CD4-positive, alpha-beta T cell (primary cell): ENCODE measurements at regions not wholly inside any gene's neighbourhood (a gene's known extent, or its start where the extent isn't known, plus 50 kb on each side); places are given as distances from the start of the nearest gene placed in this dataset.

Experiments used
- ATAC-seq: fragments of 200-7000 bp; cut with Tn5 transposase; one replicate; pipeline ENCODE4 v1.10.0; 2022; ENCODE audit warnings: mild to moderate bottlenecking; ENCODE audit not compliant: poor library complexity
- CTCF ChIA-PET: fragments of 350-600 bp; sonication (Branson Sonifier 250); formaldehyde crosslinking; loops from one replicate; lab custom pipeline; 2021; ENCODE audit warnings: antibody characterized with exemption, inconsistent platforms; lab: Charles Lee
- POLR2A ChIA-PET: fragments of 350-600 bp; sonication (Branson Sonifier 250); formaldehyde crosslinking; loops from one replicate; lab custom pipeline; 2021; ENCODE audit warnings: antibody characterized with exemption, inconsistent platforms; lab: Charles Lee
- DNase-seq, 14 experiments: peaks; one replicate each; pipeline ENCODE4 v3.0.0-alpha.2; 2013 to 2020; ENCODE audit warnings: mixed read lengths in 2 of 14
- H3K27ac ChIP-seq, 2 donors: one replicate each; pipeline versions ENCODE4 v1.5.1 to v1.7.0; 2013; ENCODE audit warnings: low read length in 2 of 2, low read depth in 1 of 2, mild to moderate bottlenecking in 1 of 2
- H3K27me3 ChIP-seq, 2 experiments: 1 replicate in 1 of 2; 2 replicates in 1 of 2; pipeline versions ENCODE4 v1.6.1 to v1.7.0; 2013; ENCODE audit warnings: low read length in 2 of 2, control low read depth in 1 of 2, mild to moderate bottlenecking in 1 of 2, moderate library complexity in 1 of 2; ENCODE audit not compliant: insufficient read depth in 2 of 2, control insufficient read depth in 1 of 2
- H3K36me3 ChIP-seq: one replicate; pipeline ENCODE4 v1.6.1; 2013; ENCODE audit warnings: low read length, control low read depth; ENCODE audit not compliant: insufficient read depth
- H3K4me1 ChIP-seq: one replicate; pipeline ENCODE4 v1.6.1; 2013; ENCODE audit warnings: low read length, control low read depth; ENCODE audit not compliant: insufficient read depth
- H3K4me3 ChIP-seq: one replicate; pipeline ENCODE4 v1.5.1; 2013; ENCODE audit warnings: mild to moderate bottlenecking, low read length, moderate library complexity
- H3K9me3 ChIP-seq, 2 experiments: 1 replicate in 1 of 2; 2 replicates in 1 of 2; pipeline versions ENCODE4 v1.6.1 to v1.7.0; 2013; ENCODE audit warnings: low read length in 2 of 2, mild to moderate bottlenecking in 2 of 2, control low read depth in 1 of 2, moderate library complexity in 1 of 2; ENCODE audit not compliant: control insufficient read depth in 1 of 2, insufficient read depth in 1 of 2
- H3K27ac Mint-ChIP-seq: one replicate; pipeline ENCODE4 v1.8.0; 2020; ENCODE audit warnings: mixed read lengths
- H3K27me3 Mint-ChIP-seq: one replicate; pipeline ENCODE4 v1.8.0; 2021; ENCODE audit warnings: mixed read lengths
- H3K36me3 Mint-ChIP-seq: one replicate; pipeline ENCODE4 v1.8.0; 2021; ENCODE audit warnings: low read depth, mixed read lengths
- H3K4me1 Mint-ChIP-seq: one replicate; pipeline ENCODE4 v1.8.0; 2021; ENCODE audit warnings: low read depth, mixed read lengths
- H3K4me3 Mint-ChIP-seq: one replicate; pipeline ENCODE4 v1.8.0; 2020; ENCODE audit warnings: mild to moderate bottlenecking, mixed read lengths
- H3K9me3 Mint-ChIP-seq: one replicate; pipeline ENCODE4 v1.8.0; 2020; ENCODE audit warnings: mixed read lengths
- CTCF ChIP-seq: fragments of 200-600 bp; IDR thresholded peaks from one replicate; pipeline ENCODE4 v1.8.0; 2022; ENCODE audit warnings: antibody characterized with exemption, mild to moderate bottlenecking
- intact Hi-C, 2 experiments: fragments of 100-400 bp; cut with DNase I in 1 of 2; cut with micrococcal nuclease in 1 of 2; formaldehyde crosslinking; loops; one replicate each; pipeline versions ENCODE4 v1.15.1 to v1.9.0; 2023 to 2025; cut with DNase I, micrococcal nuclease

GRCh38 chr21:35368326-35368725 is 319.2 kb upstream of the RUNX1 start:
- no peak overlapping the region for H3K4me3 Mint-ChIP-seq
- no peak for ATAC-seq
- no peak for DNase-seq
- H3K4me1 ChIP-seq = no peaks in the 10 kb centered on the region
- intact Hi-C loops = no loop called here
- no peak for TF ChIP-seq CTCF
- H3K27ac Mint-ChIP-seq = no peak overlapping the region
- H3K27ac ChIP-seq = no peak overlapping the region
- no peaks in the 10 kb centered on the region for H3K36me3 ChIP-seq
- no peaks in the 10 kb centered on the region for H3K27me3 Mint-ChIP-seq
- no peaks in the 10 kb centered on the region for H3K4me1 Mint-ChIP-seq
- ChIA-PET POLR2A (no interaction called here), CTCF (no interaction called here)
- no peaks in the 10 kb centered on the region for H3K36me3 Mint-ChIP-seq
- H3K27me3 ChIP-seq = no peaks in the 10 kb centered on the region
- H3K4me3 ChIP-seq = no peak overlapping the region
- no peaks in the 10 kb centered on the region for H3K9me3 ChIP-seq
- no peaks in the 10 kb centered on the region for H3K9me3 Mint-ChIP-seq

GRCh38 chr21:35367553-35367952 is 318.5 kb upstream of the RUNX1 start:
- no peak overlapping the region for H3K4me3 ChIP-seq
- H3K4me1 ChIP-seq = no peaks in the 10 kb centered on the region
- POLR2A ChIA-PET = no interaction called here
- ATAC-seq = no peak
- no peak for DNase-seq
- H3K27me3 Mint-ChIP-seq = no peaks in the 10 kb centered on the region
- no peak overlapping the region for H3K27ac ChIP-seq
- no peaks in the 10 kb centered on the region for H3K4me1 Mint-ChIP-seq
- no peaks in the 10 kb centered on the region for H3K36me3 Mint-ChIP-seq
- CTCF ChIA-PET = no interaction called here
- H3K4me3 Mint-ChIP-seq = no peak overlapping the region
- no peak overlapping the region for H3K27ac Mint-ChIP-seq
- no peaks in the 10 kb centered on the region for H3K9me3 ChIP-seq
- intact Hi-C loops = no loop called here
- TF ChIP-seq CTCF = no peak
- H3K9me3 Mint-ChIP-seq = no peaks in the 10 kb centered on the region
- H3K36me3 ChIP-seq = no peaks in the 10 kb centered on the region
- H3K27me3 ChIP-seq = no peaks in the 10 kb centered on the region

- Mint-ChIP-seq H3K27ac (no peak overlapping the region), H3K36me3 (no peaks in the 10 kb centered on the region), H3K4me1 (no peaks in the 10 kb centered on the region), H3K27me3 (no peaks in the 10 kb centered on the region), H3K4me3 (no peak overlapping the region), H3K9me3 (no peaks in the 10 kb centered on the region)
- Histone ChIP-seq H3K36me3 (no peaks in the 10 kb centered on the region), H3K4me1 (no peaks in the 10 kb centered on the region), H3K4me3 (no peak overlapping the region), H3K9me3 (no peaks in the 10 kb centered on the region), H3K27me3 (no peaks in the 10 kb centered on the region), H3K27ac (no peak overlapping the region)
- CTCF ChIA-PET = interaction anchor here (1.2 kb wide), 1 partner anchor 13 kb away, joined by 3 read pairs; no protein-coding TSS in a partner anchor
- DNase-seq (no peak), ATAC-seq (no peak)
- POLR2A ChIA-PET = interaction anchor here (0.6 kb wide), 1 partner anchor 175 kb away, joined by 3 read pairs; no protein-coding TSS in a partner anchor
- TF ChIP-seq CTCF = no peak
- intact Hi-C loops = no loop called here
Observed at GRCh38 chr21:35366394-35367080, 317.4 kb upstream of the RUNX1 start.
